ENCODE measurements at regions not wholly inside any gene's neighbourhood (a gene's known extent, or its start where the extent isn't known, plus 50 kb on each side); places are given as distances from the start of the nearest gene placed in this dataset.

- no peak for DNase-seq
- Histone ChIP-seq H3K4me1 (no peaks in the 10 kb centered on the region), H3K27me3 (peaks cover 7% of the 10 kb centered on the region; the same call in 1 of the 2 replicates), H3K36me3 (no peaks in the 10 kb centered on the region), H3K9me3 (no peaks in the 10 kb centered on the region), H3K4me3 (ENCODE audit: low read depth, low read length) (no peak overlapping the region)
- no peak for TF ChIP-seq CTCF (IDR thresholded peaks at IDR 0.05; ENCODE audit: low read depth, low read length)
These were observed 392.9 kb upstream of the WWC1 start for GRCh38 chr5:167898361-167899042.

- DNase-seq = no peak
- Histone ChIP-seq H3K4me1 (no peaks in the 10 kb centered on the region), H3K27me3 (peaks cover 7% of the 10 kb centered on the region; the same call in 1 of the 2 replicates), H3K9me3 (no peaks in the 10 kb centered on the region), H3K4me3 (ENCODE audit: low read depth, low read length) (no peak overlapping the region), H3K36me3 (no peaks in the 10 kb centered on the region)
- no peak for TF ChIP-seq CTCF (IDR thresholded peaks at IDR 0.05; ENCODE audit: low read depth, low read length)
These were observed 391.9 kb upstream of the WWC1 start for GRCh38 chr5:167899490-167900070.

GRCh38 chr5:167900340-167900935, 391.0 kb upstream of the WWC1 start:
- TF ChIP-seq CTCF (IDR thresholded peaks at IDR 0.05; ENCODE audit: low read depth, low read length) = no peak
- Histone ChIP-seq H3K4me1 (no peaks in the 10 kb centered on the region), H3K9me3 (no peaks in the 10 kb centered on the region), H3K4me3 (ENCODE audit: low read depth, low read length) (no peak overlapping the region), H3K36me3 (no peaks in the 10 kb centered on the region), H3K27me3 (peaks cover 7% of the 10 kb centered on the region; the same call in 1 of the 2 replicates)
- no peak for DNase-seq

- no peak for TF ChIP-seq CTCF (IDR thresholded peaks at IDR 0.05; ENCODE audit: low read depth, low read length)
- H3K36me3 ChIP-seq = no peaks in the 10 kb centered on the region
- H3K27me3 ChIP-seq = peaks cover 7% of the 10 kb centered on the region; the same call in 1 of the 2 replicates
- H3K9me3 ChIP-seq = no peaks in the 10 kb centered on the region
- no peak overlapping the region for H3K4me3 ChIP-seq (ENCODE audit: low read depth, low read length)
- no peaks in the 10 kb centered on the region for H3K4me1 ChIP-seq
- no peak for DNase-seq
These were observed 389.1 kb upstream of the WWC1 start for GRCh38 chr5:167902298-167902697.

- no peak for DNase-seq
- no peaks in the 10 kb centered on the region for H3K9me3 ChIP-seq
- no peak for TF ChIP-seq CTCF (IDR thresholded peaks at IDR 0.05; ENCODE audit: low read depth, low read length)
- no peaks in the 10 kb centered on the region for H3K36me3 ChIP-seq
- H3K4me1 ChIP-seq = no peaks in the 10 kb centered on the region
- H3K4me3 ChIP-seq (ENCODE audit: low read depth, low read length) = no peak overlapping the region
- H3K27me3 ChIP-seq = peaks cover 7% of the 10 kb centered on the region; the same call in 1 of the 2 replicates
These were observed 388.2 kb upstream of the WWC1 start for GRCh38 chr5:167903243-167903642.

- Histone ChIP-seq H3K27me3 (peaks cover 7% of the 10 kb centered on the region; the same call in 1 of the 2 replicates), H3K4me3 (ENCODE audit: low read depth, low read length) (no peak overlapping the region), H3K4me1 (no peaks in the 10 kb centered on the region), H3K9me3 (no peaks in the 10 kb centered on the region), H3K36me3 (no peaks in the 10 kb centered on the region)
- no peak for DNase-seq
- TF ChIP-seq CTCF (IDR thresholded peaks at IDR 0.05; ENCODE audit: low read depth, low read length) = no peak
These were observed 387.8 kb upstream of the WWC1 start for GRCh38 chr5:167903659-167904058.

Data from BE2C (cell line).